GM13977 (cell line): ENCODE measurements at regions not wholly inside any gene's neighbourhood (a gene's known extent, or its start where the extent isn't known, plus 50 kb on each side); places are given as distances from the start of the nearest gene placed in this dataset.
"Not testable (repeated sequence)": the region's sequence is repeated elsewhere in the genome, so short reads cannot be mapped to it uniquely, and the experiment has no call there.

ENCODE experiments used
- DNase-seq: peaks from one replicate; pipeline ENCODE4 v3.0.0; 2012; ENCODE audit warnings: low spot score
- in situ Hi-C: fragments of 300-500 bp; cut with MboI; formaldehyde crosslinking; loops from one replicate; pipeline ENCODE4 v1.12.0; 2022; ENCODE audit warnings: low sequenced_read_pairs, low pct_unique_long_range_greater_than_20kb, mixed read lengths, inconsistent platforms; ENCODE audit not compliant: unreplicated experiment
- TF ChIP-seq, protein P1 (sequence below): IDR thresholded peaks from 2 replicates; pipeline ENCODE4 v1.5.1; 2012; ENCODE audit warnings: mild to moderate bottlenecking, control low read depth; ENCODE audit not compliant: insufficient read depth; ENCODE audit errors: extremely low read depth, missing control alignments

DNA sequence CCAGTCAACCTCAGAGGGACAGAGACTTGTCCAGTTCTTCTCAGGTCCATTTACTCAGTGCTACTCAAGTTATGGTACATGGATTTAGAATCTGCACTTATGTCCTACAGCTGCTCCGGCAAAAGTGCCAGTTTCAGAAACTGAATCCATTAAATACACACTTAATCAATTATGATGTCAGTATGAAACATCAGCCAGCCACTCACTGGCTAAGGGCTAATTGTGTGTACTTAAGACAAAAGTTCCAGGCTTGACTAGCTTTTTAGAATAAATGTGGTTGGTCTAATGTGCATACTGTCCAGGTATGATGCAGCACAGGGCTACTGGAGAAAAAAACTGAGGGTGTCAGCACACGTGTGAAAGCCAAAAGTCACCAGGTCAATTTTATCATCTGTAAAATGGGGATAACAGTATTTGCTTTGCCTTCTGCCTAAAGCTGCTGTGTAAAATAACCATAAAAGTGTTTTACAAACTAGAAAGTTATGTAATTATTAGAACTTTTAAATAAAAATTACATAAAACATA lies 55.4 kb upstream of the CYP2D6 start:
- no peak for DNase-seq
- in situ Hi-C loops = no loop called here

DNA sequence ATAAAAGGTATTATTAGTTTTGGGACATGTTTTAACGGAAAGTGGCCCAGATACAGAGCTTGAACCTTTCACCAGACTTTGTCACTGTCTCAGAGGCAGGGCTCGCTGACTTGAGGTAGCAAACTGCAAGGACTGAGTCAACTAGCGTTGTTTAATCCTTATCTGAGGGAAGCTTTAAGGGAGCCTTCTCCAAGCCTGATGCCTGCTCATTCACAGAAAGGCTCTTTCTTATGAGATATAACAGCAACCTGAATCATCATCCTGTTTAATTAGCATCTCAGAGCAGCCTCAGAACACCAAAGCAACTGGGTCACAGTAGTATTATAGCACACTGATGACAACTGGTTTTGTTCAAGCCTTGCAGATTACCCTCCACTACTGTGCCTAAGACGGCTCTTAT lies 54.2 kb upstream of the CYP2D6 start:
- DNase-seq = no peak
- in situ Hi-C loops = no loop called here
- TF ChIP-seq, protein P1, sequence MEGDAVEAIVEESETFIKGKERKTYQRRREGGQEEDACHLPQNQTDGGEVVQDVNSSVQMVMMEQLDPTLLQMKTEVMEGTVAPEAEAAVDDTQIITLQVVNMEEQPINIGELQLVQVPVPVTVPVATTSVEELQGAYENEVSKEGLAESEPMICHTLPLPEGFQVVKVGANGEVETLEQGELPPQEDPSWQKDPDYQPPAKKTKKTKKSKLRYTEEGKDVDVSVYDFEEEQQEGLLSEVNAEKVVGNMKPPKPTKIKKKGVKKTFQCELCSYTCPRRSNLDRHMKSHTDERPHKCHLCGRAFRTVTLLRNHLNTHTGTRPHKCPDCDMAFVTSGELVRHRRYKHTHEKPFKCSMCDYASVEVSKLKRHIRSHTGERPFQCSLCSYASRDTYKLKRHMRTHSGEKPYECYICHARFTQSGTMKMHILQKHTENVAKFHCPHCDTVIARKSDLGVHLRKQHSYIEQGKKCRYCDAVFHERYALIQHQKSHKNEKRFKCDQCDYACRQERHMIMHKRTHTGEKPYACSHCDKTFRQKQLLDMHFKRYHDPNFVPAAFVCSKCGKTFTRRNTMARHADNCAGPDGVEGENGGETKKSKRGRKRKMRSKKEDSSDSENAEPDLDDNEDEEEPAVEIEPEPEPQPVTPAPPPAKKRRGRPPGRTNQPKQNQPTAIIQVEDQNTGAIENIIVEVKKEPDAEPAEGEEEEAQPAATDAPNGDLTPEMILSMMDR = no peak

More for the DNA sequence above, 55.4 kb upstream of the CYP2D6 start:
- TF ChIP-seq, protein P1 = no peak

DNA sequence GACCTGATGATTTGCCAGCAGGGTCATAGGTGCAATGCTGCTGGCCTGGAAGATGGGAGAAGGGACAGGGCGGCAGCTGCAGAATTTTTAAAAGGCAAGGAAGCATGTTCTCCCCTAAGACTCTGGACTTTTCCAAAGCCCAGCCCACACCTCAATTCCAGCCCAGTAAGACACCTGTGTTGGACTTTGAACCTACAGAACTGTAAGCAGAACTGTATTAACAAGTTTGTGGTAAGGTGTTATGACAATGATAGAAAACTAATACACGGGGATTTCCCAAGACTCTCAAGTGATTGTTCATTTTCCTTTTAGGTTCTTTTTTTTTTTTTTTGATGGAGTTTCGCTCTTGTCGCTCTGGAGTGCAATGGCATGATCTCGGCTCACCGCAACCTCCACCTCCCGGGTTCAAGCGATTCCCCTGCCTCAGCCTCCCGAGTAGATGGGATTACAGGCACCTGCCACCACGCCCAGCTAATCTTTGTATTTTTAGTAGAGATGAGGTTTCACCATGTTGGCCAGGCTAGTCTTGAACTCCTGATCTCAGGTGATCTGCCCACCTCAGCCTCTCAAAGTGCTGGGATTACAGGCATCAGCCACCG lies 53.0 kb upstream of the CYP2D6 start:
- in situ Hi-C loops, DNase-seq: not testable (repeated sequence)

DNA sequence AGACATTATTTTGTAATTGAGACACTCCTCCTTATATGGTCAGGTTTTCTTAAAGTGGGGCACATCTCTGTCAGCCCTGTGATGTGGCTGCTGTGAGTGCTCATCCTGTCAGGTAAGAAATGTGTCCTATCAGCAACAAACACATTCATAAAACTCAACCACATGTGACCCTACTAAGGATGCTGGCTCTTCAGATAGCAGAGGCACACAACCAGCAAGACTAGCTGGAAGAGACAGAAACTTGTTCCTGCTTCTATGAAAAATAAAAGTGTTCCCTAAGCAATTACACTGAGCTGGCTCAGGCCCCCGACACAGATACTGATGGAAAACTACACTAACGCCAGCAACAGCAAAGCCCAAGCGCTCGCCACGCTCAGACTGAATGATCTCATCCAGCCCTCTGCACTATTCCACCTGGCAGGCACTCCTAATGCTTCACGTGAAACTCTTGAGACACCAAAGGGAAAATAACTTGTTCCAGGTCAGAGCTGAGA lies 49.8 kb upstream of the CYP2D6 start:
- DNase-seq = no peak
- in situ Hi-C loops = no loop called here

More for the DNA sequence above, 49.8 kb upstream of the CYP2D6 start:
- TF ChIP-seq, protein P1 = no peak
